Neural crest cell (in vitro differentiated cells): ENCODE measurements at regions not wholly inside any gene's neighbourhood (a gene's known extent, or its start where the extent isn't known, plus 50 kb on each side); places are given as distances from the start of the nearest gene placed in this dataset.

Experiments
- DNase-seq: peaks from one replicate; pipeline ENCODE4 v3.0.0; 2021; ENCODE audit warnings: low read depth, mixed read lengths, low spot score
- H3K27ac Mint-ChIP-seq: one replicate; pipeline ENCODE4 v1.8.0; 2021; ENCODE audit warnings: mild to moderate bottlenecking, mixed read lengths; ENCODE audit not compliant: unreplicated experiment
- H3K27me3 Mint-ChIP-seq: 2 replicates; pipeline ENCODE4 v1.8.0; 2021; ENCODE audit warnings: low read depth, mild to moderate bottlenecking, mixed read lengths
- H3K36me3 Mint-ChIP-seq: 2 replicates; pipeline ENCODE4 v1.8.0; 2021; ENCODE audit warnings: low read depth, mild to moderate bottlenecking, mixed read lengths
- H3K4me1 Mint-ChIP-seq: 2 replicates; pipeline ENCODE4 v1.8.0; 2021; ENCODE audit warnings: mixed read lengths
- H3K4me3 Mint-ChIP-seq: one replicate; pipeline ENCODE4 v1.8.0; 2021; ENCODE audit warnings: mild to moderate bottlenecking, mixed read lengths
- H3K9me3 Mint-ChIP-seq: 2 replicates; pipeline ENCODE4 v1.8.0; 2021; ENCODE audit warnings: mixed read lengths
- TF ChIP-seq, protein P1 (sequence below): fragments of 200-600 bp; sonication (generic); conservative IDR thresholded peaks from 2 replicates; pipeline ENCODE4 v1.5.0; 2021; ENCODE audit warnings: antibody characterized with exemption, mild to moderate bottlenecking

DNA sequence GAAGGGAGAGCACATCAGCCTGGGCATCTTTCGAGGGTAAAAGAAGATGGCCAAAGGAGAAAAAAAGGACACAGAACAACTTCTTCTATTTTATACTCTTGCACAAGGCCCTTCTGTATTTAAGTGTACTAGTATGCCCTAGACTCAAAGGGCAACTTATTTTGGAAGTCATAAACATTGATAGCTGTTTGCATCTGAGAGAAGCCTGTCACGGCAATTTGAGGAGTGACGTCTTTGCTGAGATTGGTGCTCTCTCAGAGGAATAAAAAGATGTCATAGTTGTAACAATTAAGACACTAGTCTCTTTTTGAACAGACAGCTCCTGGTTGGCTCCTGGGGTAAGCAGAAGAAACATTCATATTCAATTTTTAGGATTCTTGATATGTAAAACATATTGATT, 260.4 kb upstream of the TTC14 start:
- TF ChIP-seq, protein P1, sequence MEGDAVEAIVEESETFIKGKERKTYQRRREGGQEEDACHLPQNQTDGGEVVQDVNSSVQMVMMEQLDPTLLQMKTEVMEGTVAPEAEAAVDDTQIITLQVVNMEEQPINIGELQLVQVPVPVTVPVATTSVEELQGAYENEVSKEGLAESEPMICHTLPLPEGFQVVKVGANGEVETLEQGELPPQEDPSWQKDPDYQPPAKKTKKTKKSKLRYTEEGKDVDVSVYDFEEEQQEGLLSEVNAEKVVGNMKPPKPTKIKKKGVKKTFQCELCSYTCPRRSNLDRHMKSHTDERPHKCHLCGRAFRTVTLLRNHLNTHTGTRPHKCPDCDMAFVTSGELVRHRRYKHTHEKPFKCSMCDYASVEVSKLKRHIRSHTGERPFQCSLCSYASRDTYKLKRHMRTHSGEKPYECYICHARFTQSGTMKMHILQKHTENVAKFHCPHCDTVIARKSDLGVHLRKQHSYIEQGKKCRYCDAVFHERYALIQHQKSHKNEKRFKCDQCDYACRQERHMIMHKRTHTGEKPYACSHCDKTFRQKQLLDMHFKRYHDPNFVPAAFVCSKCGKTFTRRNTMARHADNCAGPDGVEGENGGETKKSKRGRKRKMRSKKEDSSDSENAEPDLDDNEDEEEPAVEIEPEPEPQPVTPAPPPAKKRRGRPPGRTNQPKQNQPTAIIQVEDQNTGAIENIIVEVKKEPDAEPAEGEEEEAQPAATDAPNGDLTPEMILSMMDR = no peak
- DNase-seq = no peak
- Mint-ChIP-seq H3K4me1 (no peaks in the 10 kb centered on the region), H3K27ac (no peak overlapping the region), H3K27me3 (no peaks in the 10 kb centered on the region), H3K36me3 (no peaks in the 10 kb centered on the region), H3K4me3 (no peak overlapping the region), H3K9me3 (peaks cover 10% of the 10 kb centered on the region)

DNA sequence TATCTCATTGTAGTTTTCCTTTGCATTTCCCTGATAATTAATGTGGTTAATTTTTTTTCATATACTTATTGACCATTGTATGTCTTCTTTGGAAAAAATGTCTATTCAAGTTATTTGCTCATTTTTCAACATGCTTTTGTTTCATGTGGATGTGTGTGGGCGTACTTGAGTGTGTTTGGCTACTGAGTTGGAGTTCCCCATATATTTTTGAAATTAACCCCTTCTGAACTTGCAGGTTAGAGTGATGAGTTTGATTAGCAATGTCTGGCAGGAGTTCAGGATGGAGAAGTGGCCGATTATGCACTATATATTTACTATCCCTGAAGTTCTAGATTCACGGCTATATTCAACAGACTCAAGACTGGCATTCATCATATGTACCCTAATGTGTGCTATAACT, 250.4 kb upstream of the TTC14 start:
- H3K4me3 Mint-ChIP-seq = no peak overlapping the region

DNA sequence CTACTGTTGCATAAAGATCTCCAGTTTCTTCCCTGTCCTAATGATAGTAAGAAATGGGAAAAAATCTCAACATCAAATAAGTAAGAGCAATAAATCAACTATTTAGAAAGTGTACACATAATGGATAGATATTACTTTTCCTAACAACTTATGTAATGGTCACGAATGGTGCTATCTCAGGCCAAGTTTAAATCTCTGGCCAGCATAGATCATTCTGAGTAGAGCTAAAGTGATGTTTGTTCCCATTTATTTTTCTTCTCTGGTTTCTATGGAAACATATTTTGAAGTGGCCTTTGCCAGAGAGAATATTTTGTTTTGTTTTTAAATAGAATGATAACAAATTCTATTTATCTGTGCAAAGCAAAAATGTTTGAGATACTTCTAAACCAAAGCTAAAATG, 249.7 kb upstream of the TTC14 start:
- no peaks in the 10 kb centered on the region for H3K27me3 Mint-ChIP-seq

More for the DNA sequence above, 250.4 kb upstream of the TTC14 start:
- Mint-ChIP-seq H3K27ac (no peak overlapping the region), H3K4me1 (no peaks in the 10 kb centered on the region), H3K27me3 (no peaks in the 10 kb centered on the region), H3K36me3 (no peaks in the 10 kb centered on the region), H3K9me3 (no peaks in the 10 kb centered on the region)
- TF ChIP-seq, protein P1 = no peak
- no peak for DNase-seq

DNA sequence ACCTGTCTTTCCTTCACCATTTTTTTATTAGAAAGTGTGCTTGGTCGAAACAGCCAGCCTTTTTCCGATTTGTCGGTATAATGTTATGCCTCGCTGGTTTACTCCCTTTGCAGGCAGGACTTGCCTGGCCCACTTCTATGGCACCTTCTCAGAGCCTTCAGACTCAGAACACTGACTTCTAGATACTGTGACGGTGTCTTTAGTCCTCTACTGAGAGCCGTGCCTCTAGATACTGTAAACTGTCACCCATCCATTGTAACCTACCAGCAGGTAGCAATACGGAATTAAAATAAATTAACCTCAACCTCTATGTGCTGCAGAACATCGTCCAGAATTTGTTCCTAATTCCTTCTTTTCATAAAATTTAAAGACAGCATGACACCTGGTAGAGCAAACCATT, 247.7 kb upstream of the TTC14 start:
- Mint-ChIP-seq H3K9me3 (no peaks in the 10 kb centered on the region), H3K27ac (no peak overlapping the region), H3K27me3 (no peaks in the 10 kb centered on the region), H3K4me3 (no peak overlapping the region), H3K36me3 (no peaks in the 10 kb centered on the region), H3K4me1 (no peaks in the 10 kb centered on the region)
- DNase-seq = no peak
- TF ChIP-seq, protein P1 = no peak

More for the DNA sequence above, 249.7 kb upstream of the TTC14 start:
- Mint-ChIP-seq H3K4me1 (no peaks in the 10 kb centered on the region), H3K4me3 (no peak overlapping the region), H3K27ac (no peak overlapping the region), H3K9me3 (no peaks in the 10 kb centered on the region), H3K36me3 (no peaks in the 10 kb centered on the region)
- DNase-seq = no peak
- TF ChIP-seq, protein P1 = no peak

DNA sequence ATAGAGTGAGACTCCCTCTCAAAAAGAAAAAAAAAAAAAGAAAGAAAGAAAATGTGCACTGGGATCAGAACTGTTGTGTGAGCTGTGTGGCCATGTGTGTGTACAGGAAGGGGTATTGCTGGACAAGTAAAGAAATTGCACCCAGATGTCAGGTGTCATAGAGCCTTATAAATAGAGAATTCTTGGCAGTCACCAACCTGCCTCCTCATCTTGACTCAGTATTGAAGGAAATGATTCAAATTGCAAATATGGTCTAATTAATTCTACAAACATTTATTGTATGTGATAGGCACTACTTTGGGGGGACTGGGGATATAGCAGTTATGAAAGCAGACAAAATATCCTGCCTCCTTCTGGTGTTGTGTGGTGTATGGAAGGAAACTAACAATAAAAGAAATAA, 243.8 kb upstream of the TTC14 start:
- no peaks in the 10 kb centered on the region for H3K27me3 Mint-ChIP-seq
- H3K4me3 Mint-ChIP-seq = no peak overlapping the region
- DNase-seq = no peak
- H3K36me3 Mint-ChIP-seq = no peaks in the 10 kb centered on the region
- H3K9me3 Mint-ChIP-seq = no peaks in the 10 kb centered on the region
- TF ChIP-seq, protein P1 = no peak
- H3K4me1 Mint-ChIP-seq = no peaks in the 10 kb centered on the region
- H3K27ac Mint-ChIP-seq = no peak overlapping the region
